ENCODE measurements at regions not wholly inside any gene's neighbourhood (a gene's known extent, or its start where the extent isn't known, plus 50 kb on each side); places are given as distances from the start of the nearest gene placed in this dataset.

DNA sequence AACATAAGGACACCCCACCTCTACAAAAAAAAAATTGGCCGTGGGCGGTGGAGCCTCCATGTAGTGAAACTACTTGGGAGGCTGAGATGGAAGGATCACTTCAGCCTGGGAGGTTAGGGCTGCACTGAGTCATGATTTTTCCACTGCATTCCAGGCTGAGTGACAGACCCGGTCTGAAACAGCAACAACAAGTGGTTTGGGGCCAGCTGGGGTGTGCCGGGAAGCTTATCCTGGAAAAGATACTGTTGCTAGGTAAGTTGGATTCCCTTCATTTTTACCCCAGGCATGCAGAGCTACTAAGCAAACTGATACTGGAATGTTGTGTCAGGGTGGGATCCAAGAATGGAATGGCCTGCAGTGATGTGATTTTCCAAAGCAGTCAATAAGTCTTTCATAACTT is 57.0 kb downstream of the XAGE2 start:
- ATAC-seq (no peak), DNase-seq (no peak)
- intact Hi-C loops (cut with DNase I) = no loop called here
- Histone ChIP-seq H3K4me3 (no peak overlapping the region), H3K27ac (no peak overlapping the region), H3K4me1 (no peaks in the 10 kb centered on the region), H3K9me3 (no peaks in the 10 kb centered on the region), H3K27me3 (peaks cover 0 to 60% (median 0%) of the 10 kb centered on the region in 7 donors), H3K36me3 (no peaks in the 10 kb centered on the region)
- TF ChIP-seq, protein P1, sequence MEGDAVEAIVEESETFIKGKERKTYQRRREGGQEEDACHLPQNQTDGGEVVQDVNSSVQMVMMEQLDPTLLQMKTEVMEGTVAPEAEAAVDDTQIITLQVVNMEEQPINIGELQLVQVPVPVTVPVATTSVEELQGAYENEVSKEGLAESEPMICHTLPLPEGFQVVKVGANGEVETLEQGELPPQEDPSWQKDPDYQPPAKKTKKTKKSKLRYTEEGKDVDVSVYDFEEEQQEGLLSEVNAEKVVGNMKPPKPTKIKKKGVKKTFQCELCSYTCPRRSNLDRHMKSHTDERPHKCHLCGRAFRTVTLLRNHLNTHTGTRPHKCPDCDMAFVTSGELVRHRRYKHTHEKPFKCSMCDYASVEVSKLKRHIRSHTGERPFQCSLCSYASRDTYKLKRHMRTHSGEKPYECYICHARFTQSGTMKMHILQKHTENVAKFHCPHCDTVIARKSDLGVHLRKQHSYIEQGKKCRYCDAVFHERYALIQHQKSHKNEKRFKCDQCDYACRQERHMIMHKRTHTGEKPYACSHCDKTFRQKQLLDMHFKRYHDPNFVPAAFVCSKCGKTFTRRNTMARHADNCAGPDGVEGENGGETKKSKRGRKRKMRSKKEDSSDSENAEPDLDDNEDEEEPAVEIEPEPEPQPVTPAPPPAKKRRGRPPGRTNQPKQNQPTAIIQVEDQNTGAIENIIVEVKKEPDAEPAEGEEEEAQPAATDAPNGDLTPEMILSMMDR (IDR thresholded peaks at IDR 0.05) = no peak
- WGBS, 2 donors = 26 to 46% methylated on average over 4 of the region's 4 CpGs

DNA sequence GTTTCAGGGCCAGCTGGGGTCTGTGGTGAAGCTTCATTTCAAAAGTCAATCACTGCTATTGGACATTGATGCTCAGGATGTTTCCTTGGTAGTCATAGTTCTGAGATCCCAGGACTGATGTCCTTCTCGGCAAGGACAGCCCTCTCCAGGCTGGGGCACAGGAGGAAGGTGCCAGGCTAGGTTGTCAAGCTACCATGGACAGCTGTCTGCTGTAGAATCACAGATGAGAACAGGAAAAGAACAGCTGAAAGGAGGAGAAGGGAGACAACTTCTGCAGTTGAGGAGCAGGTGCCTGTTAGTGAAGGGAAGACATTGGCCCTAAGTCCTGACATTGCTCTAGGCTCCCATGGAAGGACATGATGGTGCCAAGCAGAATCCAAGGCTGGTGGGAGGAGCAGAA is 58.0 kb downstream of the XAGE2 start:
- Histone ChIP-seq H3K4me1 (no peaks in the 10 kb centered on the region), H3K27ac (no peak overlapping the region), H3K27me3 (peaks cover 0 to 61% (median 0%) of the 10 kb centered on the region in 7 donors), H3K4me3 (no peak overlapping the region), H3K9me3 (no peaks in the 10 kb centered on the region), H3K36me3 (no peaks in the 10 kb centered on the region)
- TF ChIP-seq, protein P1 (IDR thresholded peaks at IDR 0.05) = no peak
- ATAC-seq (no peak), DNase-seq (no peak)
- intact Hi-C loops (cut with DNase I) = no loop called here
- WGBS, 2 donors = 70 to 81% methylated on average over 1 of the region's 1 CpG

DNA sequence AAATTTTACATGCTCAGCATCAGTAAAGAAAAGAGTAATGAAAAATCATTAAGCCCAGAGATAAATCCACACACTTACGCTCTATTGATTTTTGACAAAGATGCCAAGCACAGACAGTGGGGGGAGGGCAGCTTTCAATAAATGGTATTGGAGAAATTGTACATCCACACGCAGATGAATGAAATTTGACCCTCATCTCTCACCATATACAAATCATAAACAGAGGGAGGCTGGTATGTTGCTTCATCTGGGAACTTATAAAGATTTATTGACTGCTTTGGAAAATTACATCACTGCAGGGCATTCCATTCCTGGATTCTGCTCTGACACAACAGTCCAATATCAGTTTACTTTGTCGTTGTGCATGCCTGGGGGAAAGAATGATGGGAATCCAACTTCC is 58.4 kb upstream of the XAGE1A start:
- Histone ChIP-seq H3K27me3 (peaks cover 0 to 82% (median 0%) of the 10 kb centered on the region in 7 donors), H3K4me3 (no peak overlapping the region), H3K36me3 (no peaks in the 10 kb centered on the region), H3K27ac (no peak overlapping the region), H3K9me3 (no peaks in the 10 kb centered on the region), H3K4me1 (no peaks in the 10 kb centered on the region)
- DNase-seq (no peak), ATAC-seq (no peak)
- WGBS, 2 donors = 64 to 68% methylated on average over 3 of the region's 3 CpGs
- intact Hi-C loops (cut with DNase I) = no loop called here
- TF ChIP-seq, protein P1 (IDR thresholded peaks at IDR 0.05) = no peak

Data from heart right ventricle (tissue), 16 donors.